ENCODE measurements at regions not wholly inside any gene's neighbourhood (a gene's known extent, or its start where the extent isn't known, plus 50 kb on each side); places are given as distances from the start of the nearest gene placed in this dataset.
"Not testable (repeated sequence)": the region's sequence is repeated elsewhere in the genome, so short reads cannot be mapped to it uniquely, and the experiment has no call there.

- Mint-ChIP-seq H3K36me3 (no peaks in the 10 kb centered on the region), H3K27ac (no peak overlapping the region), H3K4me1 (peaks cover 5% of the 10 kb centered on the region), H3K27me3 (peaks cover 22% of the 10 kb centered on the region), H3K4me3 (no peak overlapping the region), H3K9me3 (ENCODE audit: low read depth) (no peaks in the 10 kb centered on the region)
- ATAC-seq = no peak
- no peak for DNase-seq
- CTCF ChIA-PET = no interaction called here
Observed at GRCh38 chr7:97310-97841, 95.0 kb upstream of the FAM20C start.

DNA sequence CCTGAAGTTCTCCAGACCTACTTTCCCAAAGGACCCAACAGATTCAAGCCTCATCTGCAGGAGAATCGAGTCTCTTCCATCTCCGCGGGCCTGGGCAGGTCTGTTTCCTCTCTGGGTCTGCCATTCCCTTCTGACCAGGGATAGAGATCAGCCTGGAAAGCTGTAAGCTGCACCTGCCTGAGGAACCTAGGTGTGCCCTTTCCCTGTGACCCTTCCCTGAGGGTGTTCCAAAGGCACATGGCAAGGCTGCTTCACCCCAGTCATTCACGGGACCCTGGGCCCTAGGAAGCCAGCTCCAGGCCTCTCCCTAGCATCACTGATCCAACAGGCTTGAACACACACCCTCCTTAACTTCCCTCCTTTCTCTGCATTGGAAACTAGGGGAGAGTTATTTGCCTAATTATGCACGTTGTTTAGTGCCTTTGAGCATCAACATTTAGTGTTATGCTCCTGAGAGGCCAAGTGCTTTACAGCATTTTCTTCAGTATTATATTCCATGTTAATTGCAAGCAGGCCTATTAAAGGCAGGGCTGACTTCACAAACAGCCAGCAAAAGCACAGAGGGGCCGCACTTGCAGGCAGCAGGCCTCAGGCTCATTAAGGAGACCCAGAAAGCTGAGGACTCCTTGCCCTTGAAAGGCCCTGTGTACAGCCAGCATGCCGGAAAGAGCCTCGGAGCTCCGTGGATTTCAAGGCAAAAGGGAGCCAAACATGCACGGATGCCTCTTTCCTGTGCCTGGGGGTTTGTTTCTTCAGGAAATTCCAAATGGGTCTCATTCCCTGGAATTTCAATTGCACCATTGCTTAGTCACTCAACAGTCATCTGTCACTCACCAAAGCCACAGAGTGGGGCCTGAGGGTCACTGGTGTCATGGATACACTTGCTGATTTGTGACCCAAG is 91.0 kb upstream of the FAM20C start:
- Mint-ChIP-seq H3K9me3 (ENCODE audit: low read depth) (peaks cover 6% of the 10 kb centered on the region), H3K4me1 (peaks cover 22% of the 10 kb centered on the region), H3K27ac (peak overlapping the region; percentile 60), H3K27me3 (peaks cover 18% of the 10 kb centered on the region), H3K4me3 (no peak overlapping the region), H3K36me3 (no peaks in the 10 kb centered on the region)
- CTCF ChIA-PET = no interaction called here
- ATAC-seq (no peak), DNase-seq (no peak)

DNA sequence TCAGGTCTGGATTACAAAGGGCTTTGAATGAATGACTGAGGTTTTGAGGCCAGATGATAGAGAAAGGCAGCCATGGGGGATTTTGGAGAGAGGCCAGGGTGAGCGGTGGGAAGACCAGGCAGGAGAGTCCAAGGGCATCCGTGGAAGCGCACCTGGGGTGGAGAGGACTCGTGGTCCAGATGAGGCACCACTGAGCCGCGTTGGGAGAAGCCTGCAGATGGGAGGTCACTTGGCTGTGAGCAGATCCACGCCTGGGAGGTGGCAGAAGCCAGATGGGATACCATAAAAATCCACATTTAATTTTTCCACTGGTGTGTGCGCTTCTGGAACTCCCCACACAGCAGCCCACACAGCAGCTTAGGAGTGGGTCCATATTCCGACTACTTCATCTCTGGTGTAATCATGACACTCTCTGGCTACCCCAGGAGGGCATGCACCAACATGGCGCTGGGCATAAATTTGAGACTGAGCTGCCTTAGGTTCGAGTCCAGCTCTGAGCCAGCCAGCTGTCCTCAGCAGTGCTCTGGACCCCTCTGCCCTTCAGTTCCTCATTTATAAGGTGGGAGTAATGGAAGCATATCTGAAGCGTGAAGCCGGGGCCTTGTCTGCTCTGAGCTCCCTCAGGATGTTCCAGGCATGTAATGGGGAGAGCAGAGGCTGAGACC is 90.2 kb upstream of the FAM20C start:
- peak overlapping the region; percentile 80 for H3K27ac Mint-ChIP-seq
- ATAC-seq (no peak), DNase-seq (no peak)
- peaks cover 7% of the 10 kb centered on the region for H3K9me3 Mint-ChIP-seq (ENCODE audit: low read depth)
- CTCF ChIA-PET = no interaction called here
- peaks cover 26% of the 10 kb centered on the region for H3K4me1 Mint-ChIP-seq
- no peak overlapping the region for H3K4me3 Mint-ChIP-seq
- no peaks in the 10 kb centered on the region for H3K36me3 Mint-ChIP-seq
- H3K27me3 Mint-ChIP-seq = peaks cover 18% of the 10 kb centered on the region

GRCh38 chr7:102721-103120 is 89.7 kb upstream of the FAM20C start:
- Mint-ChIP-seq H3K27me3 (peaks cover 18% of the 10 kb centered on the region), H3K36me3 (no peaks in the 10 kb centered on the region), H3K4me1 (peaks cover 26% of the 10 kb centered on the region), H3K4me3 (no peak overlapping the region), H3K9me3 (ENCODE audit: low read depth) (peaks cover 7% of the 10 kb centered on the region), H3K27ac (peak overlapping the region; percentile 80)
- CTCF ChIA-PET = no interaction called here
- DNase-seq = no peak
- no peak for ATAC-seq

DNA sequence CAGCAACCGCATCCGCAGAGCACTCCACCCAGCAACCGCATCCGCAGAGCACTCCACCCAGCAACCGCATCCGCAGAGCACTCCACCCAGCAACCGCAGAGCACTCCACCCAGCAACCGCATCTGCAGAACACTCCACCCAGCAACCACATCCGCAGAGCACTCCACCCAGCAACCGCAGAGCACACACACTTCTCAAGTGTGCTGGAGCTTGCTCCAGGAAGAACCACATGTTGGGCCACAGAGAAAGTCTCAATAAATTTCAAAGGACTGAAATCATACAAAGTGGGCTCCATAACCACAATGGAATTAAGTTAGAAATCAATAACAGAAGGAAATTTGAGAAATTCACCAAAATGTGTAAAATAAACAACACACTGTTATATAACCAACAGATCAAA is 88.4 kb upstream of the FAM20C start:
- H3K4me3 Mint-ChIP-seq; ATAC-seq; CTCF ChIA-PET; H3K36me3 Mint-ChIP-seq; DNase-seq; H3K9me3 Mint-ChIP-seq (ENCODE audit: low read depth): not testable (repeated sequence)
- peaks cover 26% of the 10 kb centered on the region for H3K4me1 Mint-ChIP-seq
- peak overlapping the region; percentile 66 for H3K27ac Mint-ChIP-seq
- peaks cover 21% of the 10 kb centered on the region for H3K27me3 Mint-ChIP-seq

DNA sequence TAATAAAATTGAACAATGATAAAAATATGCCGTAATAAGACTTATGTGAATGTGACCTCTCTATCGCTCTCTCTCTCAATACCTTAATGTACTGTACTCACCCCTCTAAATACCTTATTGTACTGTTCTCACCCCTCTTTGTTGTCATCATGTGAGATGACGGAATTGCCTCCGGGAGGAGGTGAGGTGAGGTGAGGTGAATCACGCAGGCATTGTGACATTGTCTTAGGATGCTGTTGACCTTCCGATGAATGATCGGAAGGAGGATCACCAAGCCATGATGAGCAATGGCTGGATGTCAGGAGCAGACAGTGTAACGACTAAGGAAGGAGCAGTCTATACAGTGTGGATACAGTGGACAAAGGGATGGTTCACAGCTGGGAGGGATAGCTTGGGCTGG is 87.4 kb upstream of the FAM20C start:
- Mint-ChIP-seq H3K4me1 (peaks cover 26% of the 10 kb centered on the region), H3K36me3 (no peaks in the 10 kb centered on the region), H3K4me3 (no peak overlapping the region), H3K27ac (no peak overlapping the region), H3K9me3 (ENCODE audit: low read depth) (peaks cover 7% of the 10 kb centered on the region), H3K27me3 (peaks cover 15% of the 10 kb centered on the region)
- ATAC-seq (no peak), DNase-seq (no peak)
- CTCF ChIA-PET = no interaction called here

GRCh38 chr7:106356-106755 is 86.0 kb upstream of the FAM20C start:
- Mint-ChIP-seq H3K4me1 (peaks cover 26% of the 10 kb centered on the region), H3K27me3 (peaks cover 10% of the 10 kb centered on the region), H3K9me3 (ENCODE audit: low read depth) (peaks cover 7% of the 10 kb centered on the region), H3K4me3 (no peak overlapping the region), H3K27ac (no peak overlapping the region), H3K36me3 (no peaks in the 10 kb centered on the region)
- DNase-seq = no peak
- ATAC-seq = no peak
- CTCF ChIA-PET = no interaction called here

DNA sequence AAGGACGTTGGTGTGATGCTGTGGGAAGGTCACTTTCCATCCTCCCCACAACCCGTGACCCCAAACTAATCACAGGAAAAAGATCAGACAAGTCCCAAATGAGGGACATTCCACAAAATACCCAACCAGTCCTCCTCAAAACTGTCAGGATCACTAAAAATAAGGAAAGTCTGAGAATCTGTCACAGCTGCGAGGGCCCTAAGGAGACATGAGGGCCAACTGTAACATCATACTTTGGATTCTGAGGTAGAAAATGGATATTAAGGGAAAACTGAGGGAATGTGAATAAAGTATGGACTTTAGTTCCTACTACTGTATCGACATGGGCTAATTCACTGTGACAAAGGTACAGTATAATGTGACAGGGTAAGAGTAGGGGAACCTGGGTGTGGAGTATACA is 85.1 kb upstream of the FAM20C start:
- ATAC-seq = no peak

DNA sequence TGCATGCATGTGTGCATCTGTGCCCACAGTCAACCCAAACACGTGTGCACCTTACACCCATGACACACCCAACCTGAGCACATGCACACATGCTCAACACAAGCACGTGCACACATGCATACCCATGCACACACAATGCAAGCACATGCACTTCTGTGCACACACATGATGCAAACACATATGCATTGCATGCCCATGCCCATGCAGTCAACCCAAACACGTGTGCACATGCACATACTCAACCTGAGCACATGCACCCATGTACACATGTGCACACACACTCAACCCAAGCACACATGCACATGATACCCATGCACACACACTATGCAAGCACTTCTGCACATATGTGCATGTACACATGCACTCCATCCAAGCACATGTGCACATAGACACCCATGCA is 84.5 kb upstream of the FAM20C start:
- ATAC-seq (no peak), DNase-seq (no peak)
- CTCF ChIA-PET = no interaction called here
- Mint-ChIP-seq H3K36me3 (peaks cover 2% of the 10 kb centered on the region), H3K27me3 (peaks cover 24% of the 10 kb centered on the region), H3K9me3 (ENCODE audit: low read depth) (peaks cover 7% of the 10 kb centered on the region), H3K4me3 (no peak overlapping the region), H3K27ac (no peak overlapping the region), H3K4me1 (peaks cover 16% of the 10 kb centered on the region)

More for the DNA sequence above, 85.1 kb upstream of the FAM20C start:
- no peak for DNase-seq
- Mint-ChIP-seq H3K9me3 (ENCODE audit: low read depth) (peaks cover 7% of the 10 kb centered on the region), H3K27me3 (peaks cover 18% of the 10 kb centered on the region), H3K4me1 (peaks cover 22% of the 10 kb centered on the region), H3K36me3 (no peaks in the 10 kb centered on the region), H3K4me3 (no peak overlapping the region), H3K27ac (no peak overlapping the region)
- CTCF ChIA-PET = no interaction called here

GRCh38 chr7:109094-109493 is 83.3 kb upstream of the FAM20C start:
- DNase-seq (no peak), ATAC-seq (no peak)
- Mint-ChIP-seq H3K4me1 (peaks cover 14% of the 10 kb centered on the region), H3K27me3 (peaks cover 36% of the 10 kb centered on the region), H3K36me3 (peaks cover 4% of the 10 kb centered on the region), H3K9me3 (ENCODE audit: low read depth) (peaks cover 12% of the 10 kb centered on the region), H3K4me3 (no peak overlapping the region), H3K27ac (no peak overlapping the region)
- CTCF ChIA-PET = no interaction called here

DNA sequence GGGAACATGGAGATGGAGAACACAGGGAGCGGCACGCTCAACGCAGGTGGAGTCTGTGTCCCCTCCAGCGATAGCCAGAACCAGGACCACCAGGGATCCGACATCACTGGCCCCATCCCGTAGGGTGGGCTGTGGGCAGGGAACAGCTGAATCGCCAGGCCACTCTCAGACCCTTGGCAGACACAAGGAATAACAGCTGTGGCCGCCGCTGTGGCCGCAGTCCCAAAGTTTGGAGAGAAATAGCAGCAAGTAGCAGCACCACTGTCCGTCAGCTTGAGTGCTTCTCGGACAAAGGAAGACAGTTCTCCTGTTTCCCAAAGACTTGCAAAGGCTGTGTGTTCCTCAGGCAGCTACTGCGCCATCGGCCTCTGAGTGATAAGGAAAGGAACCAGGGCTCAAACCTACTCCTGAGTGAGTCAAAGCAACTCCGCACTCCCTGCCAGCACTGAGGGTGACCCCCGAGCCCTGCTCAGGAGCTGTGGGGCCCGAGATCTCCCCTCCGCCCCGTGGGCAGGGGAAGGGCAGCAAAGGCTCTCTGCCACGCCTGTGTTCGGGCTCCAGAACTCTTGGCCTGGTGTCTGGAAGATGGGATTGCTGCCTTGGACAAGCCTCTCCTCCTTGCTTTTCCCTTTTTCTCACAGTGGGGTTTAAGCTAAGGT is 82.3 kb upstream of the FAM20C start:
- no peak for ATAC-seq
- CTCF ChIA-PET = no interaction called here
- H3K4me1 Mint-ChIP-seq = peaks cover 9% of the 10 kb centered on the region

GRCh38 chr7:110557-111232 is 81.7 kb upstream of the FAM20C start:
- Mint-ChIP-seq H3K27ac (no peak overlapping the region), H3K4me1 (peaks cover 5% of the 10 kb centered on the region), H3K9me3 (ENCODE audit: low read depth) (peaks cover 16% of the 10 kb centered on the region), H3K27me3 (peaks cover 40% of the 10 kb centered on the region), H3K36me3 (peaks cover 4% of the 10 kb centered on the region), H3K4me3 (no peak overlapping the region)
- CTCF ChIA-PET = no interaction called here
- ATAC-seq = no peak
- no peak for DNase-seq

More for the DNA sequence above, 82.3 kb upstream of the FAM20C start:
- Mint-ChIP-seq H3K27ac (no peak overlapping the region), H3K27me3 (peaks cover 41% of the 10 kb centered on the region), H3K4me3 (no peak overlapping the region), H3K9me3 (ENCODE audit: low read depth) (peaks cover 17% of the 10 kb centered on the region), H3K36me3 (peaks cover 4% of the 10 kb centered on the region)
- DNase-seq = no peak

DNA sequence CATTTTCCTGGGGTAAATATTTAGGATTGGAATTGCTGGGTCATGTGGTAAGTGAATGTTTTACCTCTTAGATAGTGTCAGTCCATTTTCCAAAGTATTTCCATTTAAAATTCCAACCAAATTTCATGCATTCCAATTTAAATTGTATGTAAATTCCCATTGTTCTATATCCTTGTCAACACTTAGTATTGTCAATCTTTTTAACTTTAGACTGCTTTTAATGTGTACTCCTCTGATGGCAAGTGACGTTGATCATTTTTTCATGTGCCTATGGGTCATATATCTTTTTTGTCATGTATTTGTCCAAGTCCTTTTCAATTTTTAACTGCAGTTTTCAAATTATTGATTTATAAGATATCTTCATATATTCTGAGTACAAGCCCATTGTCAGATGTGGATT is 80.8 kb upstream of the FAM20C start:
- CTCF ChIA-PET = no interaction called here
- Mint-ChIP-seq H3K27ac (no peak overlapping the region), H3K36me3 (peaks cover 4% of the 10 kb centered on the region), H3K9me3 (ENCODE audit: low read depth) (peaks cover 16% of the 10 kb centered on the region), H3K4me3 (no peak overlapping the region), H3K4me1 (peaks cover 2% of the 10 kb centered on the region), H3K27me3 (peaks cover 45% of the 10 kb centered on the region)
- ATAC-seq (no peak), DNase-seq (no peak)

All from activated CD8-positive, alpha-beta memory T cell treated with anti-CD3 and anti-CD28 coated beads, Interleukin-2, amount 10 ng/mL, durations not matched to agents 7 days and 5 days (primary cell).